K562 (cell line): ENCODE measurements at regions not wholly inside any gene's neighbourhood (a gene's known extent, or its start where the extent isn't known, plus 50 kb on each side); places are given as distances from the start of the nearest gene placed in this dataset.

Experiments used
- EHMT2 ChIP-seq: fragments of 450-650 bp; IDR thresholded peaks from 2 replicates; pipeline ENCODE4 v1.6.1; 2018; ENCODE audit warnings: antibody characterized with exemption
- FOXM1 ChIP-seq, 2 experiments: fragments of 450-650 bp in 1 of 2; sonication (generic) in 1 of 2; formaldehyde crosslinking in 1 of 2; IDR thresholded peaks; 2 replicates each; pipeline versions ENCODE4 v1.6.1 to v1.9.0; 2017 to 2022; ENCODE audit warnings: low read depth in 2 of 2, mild to moderate bottlenecking in 2 of 2, missing genetic modification reagents in 1 of 2, moderate library complexity in 1 of 2
- FOXP1 ChIP-seq: sonication (generic); formaldehyde crosslinking; IDR thresholded peaks from 2 replicates; pipeline ENCODE4 v1.8.0; 2022; ENCODE audit warnings: mild to moderate bottlenecking, missing genetic modification reagents
- NCOA4 ChIP-seq: fragments of 450-650 bp; IDR thresholded peaks from 2 replicates; pipeline ENCODE4 v1.6.1; 2018; ENCODE audit warnings: mild to moderate bottlenecking; ENCODE audit not compliant: partially characterized antibody
- NFIX ChIP-seq: fragments of 250-450 bp; sonication (Bioruptor Pico); IDR thresholded peaks from 2 replicates; pipeline ENCODE4 v1.4.0; 2020; ENCODE audit warnings: low read depth, mild to moderate bottlenecking, moderate library complexity
- SP1 ChIP-seq: sonication (generic); formaldehyde crosslinking; IDR thresholded peaks from 2 replicates; pipeline ENCODE4 v1.8.1; 2022; ENCODE audit warnings: mild to moderate bottlenecking, missing genetic modification reagents
- USF1 ChIP-seq: sonication (generic); formaldehyde crosslinking; IDR thresholded peaks from 2 replicates; pipeline ENCODE4 v1.9.0; 2022; ENCODE audit warnings: mild to moderate bottlenecking, missing genetic modification reagents
- ZBTB33 ChIP-seq: sonication (generic); formaldehyde crosslinking; IDR thresholded peaks from 2 replicates; pipeline ENCODE4 v1.8.1; 2023; ENCODE audit warnings: mild to moderate bottlenecking, missing genetic modification reagents
- ZBTB8A ChIP-seq: fragments of 450-650 bp; IDR thresholded peaks from 2 replicates; pipeline ENCODE4 v1.6.1; 2018; ENCODE audit warnings: mild to moderate bottlenecking, moderate library complexity; ENCODE audit not compliant: partially characterized antibody
- ZNF197 ChIP-seq: fragments of 200-800 bp; sonication (Bioruptor generic); IDR thresholded peaks from 2 replicates; pipeline ENCODE4 v1.6.1; 2016; ENCODE audit warnings: low read depth, missing genetic modification characterization, missing compliant biosample characterization
- ZNF24 ChIP-seq: fragments of 450-650 bp; IDR thresholded peaks from 2 replicates; pipeline ENCODE4 v1.6.1; 2016

GRCh38 chr21:15964236-15964855, 234.6 kb downstream of the USP25 start (continued):
- TF ChIP-seq ZBTB33 (CRISPR knock-in tag) (no peak), ZBTB8A (no peak), NCOA4 (no peak), EHMT2 (no peak), FOXP1 (CRISPR knock-in tag) (no peak), FOXM1 (IDR thresholded peaks at IDR 0.05; ENCODE audit: low read depth) (no peak), FOXM1 (CRISPR knock-in tag; IDR thresholded peaks at IDR 0.05; ENCODE audit: low read depth) (no peak), ZNF197 (no peak), NFIX (CRISPR knock-in tag) (no peak), USF1 (CRISPR knock-in tag) (no peak), SP1 (CRISPR knock-in tag) (no peak), ZNF24 (no peak)
